Activated B cell treated with CpG ODN at 0.5 μM for 24 hours (primary cell): ENCODE measurements at regions not wholly inside any gene's neighbourhood (a gene's known extent, or its start where the extent isn't known, plus 50 kb on each side); places are given as distances from the start of the nearest gene placed in this dataset.
"Not testable (repeated sequence)": the region's sequence is repeated elsewhere in the genome, so short reads cannot be mapped to it uniquely, and the experiment has no call there.

ENCODE experiments used
- ATAC-seq: fragments of 200-7000 bp; cut with Tn5 transposase; one replicate; pipeline ENCODE4 v1.10.0; 2021; ENCODE audit warnings: low read depth, mild to moderate bottlenecking, moderate library complexity
- CTCF ChIA-PET: fragments of 350-600 bp; sonication (Branson Sonifier 250); formaldehyde crosslinking; loops from one replicate; lab custom pipeline; 2021; ENCODE audit warnings: antibody characterized with exemption; lab: Charles Lee
- POLR2A ChIA-PET: fragments of 350-600 bp; sonication (Branson Sonifier 250); formaldehyde crosslinking; loops from one replicate; lab custom pipeline; 2021; ENCODE audit warnings: antibody characterized with exemption; lab: Charles Lee
- DNase-seq: peaks from one replicate; pipeline ENCODE4 v3.0.0; 2022
- H3K27ac Mint-ChIP-seq: one replicate; pipeline ENCODE4 v1.8.0; 2020; ENCODE audit warnings: mixed read lengths
- H3K27me3 Mint-ChIP-seq: one replicate; pipeline ENCODE4 v1.8.0; 2021; ENCODE audit warnings: mixed read lengths
- H3K36me3 Mint-ChIP-seq: one replicate; pipeline ENCODE4 v1.8.0; 2021; ENCODE audit warnings: low read depth, mixed read lengths
- H3K4me1 Mint-ChIP-seq: one replicate; pipeline ENCODE4 v1.8.0; 2021; ENCODE audit warnings: mixed read lengths
- H3K4me3 Mint-ChIP-seq: one replicate; pipeline ENCODE4 v1.8.0; 2020; ENCODE audit warnings: mild to moderate bottlenecking, mixed read lengths
- H3K9me3 Mint-ChIP-seq: one replicate; pipeline ENCODE4 v1.8.0; 2020; ENCODE audit warnings: mixed read lengths
- CTCF ChIP-seq: fragments of 200-600 bp; IDR thresholded peaks from one replicate; pipeline ENCODE4 v1.8.0; 2022; ENCODE audit warnings: antibody characterized with exemption, mild to moderate bottlenecking
- intact Hi-C: fragments of 100-400 bp; cut with micrococcal nuclease; formaldehyde crosslinking; loops from one replicate; pipeline ENCODE4 v1.15.1; 2024

- Mint-ChIP-seq H3K9me3 (no peaks in the 10 kb centered on the region), H3K27me3 (peaks cover 32% of the 10 kb centered on the region), H3K36me3 (no peaks in the 10 kb centered on the region), H3K4me1 (no peaks in the 10 kb centered on the region), H3K27ac (no peak overlapping the region), H3K4me3 (no peak overlapping the region)
- intact Hi-C loops: no loop called here
- ATAC-seq: no peak
- no peak for DNase-seq
- TF ChIP-seq CTCF: no peak
- ChIA-PET POLR2A (no interaction called here), CTCF (no interaction called here)
Observed at GRCh38 chr6:167227984-167228383, 63.1 kb upstream of the UNC93A start.

- ATAC-seq: no peak
- H3K4me3 Mint-ChIP-seq: no peak overlapping the region
- peaks cover 37% of the 10 kb centered on the region for H3K27me3 Mint-ChIP-seq
- H3K27ac Mint-ChIP-seq: no peak overlapping the region
- intact Hi-C loops: no loop called here
- no peak for DNase-seq
- H3K9me3 Mint-ChIP-seq: no peaks in the 10 kb centered on the region
- no peaks in the 10 kb centered on the region for H3K4me1 Mint-ChIP-seq
- CTCF ChIA-PET: interaction anchor here (0.6 kb wide), 1 partner anchor 29 kb away, joined by 3 read pairs; no protein-coding TSS in a partner anchor
- no peak for TF ChIP-seq CTCF
- POLR2A ChIA-PET: no interaction called here
- no peaks in the 10 kb centered on the region for H3K36me3 Mint-ChIP-seq
Observed at GRCh38 chr6:167229586-167229985, 61.5 kb upstream of the UNC93A start.

GRCh38 chr6:167230288-167230687 is 60.8 kb upstream of the UNC93A start:
- TF ChIP-seq CTCF: no peak
- intact Hi-C loops: no loop called here
- CTCF ChIA-PET: no interaction called here
- no peaks in the 10 kb centered on the region for H3K9me3 Mint-ChIP-seq
- H3K4me3 Mint-ChIP-seq: no peak overlapping the region
- POLR2A ChIA-PET: no interaction called here
- H3K27me3 Mint-ChIP-seq: peaks cover 41% of the 10 kb centered on the region
- DNase-seq: no peak
- H3K27ac Mint-ChIP-seq: no peak overlapping the region
- no peak for ATAC-seq
- no peaks in the 10 kb centered on the region for H3K36me3 Mint-ChIP-seq
- no peaks in the 10 kb centered on the region for H3K4me1 Mint-ChIP-seq

DNA sequence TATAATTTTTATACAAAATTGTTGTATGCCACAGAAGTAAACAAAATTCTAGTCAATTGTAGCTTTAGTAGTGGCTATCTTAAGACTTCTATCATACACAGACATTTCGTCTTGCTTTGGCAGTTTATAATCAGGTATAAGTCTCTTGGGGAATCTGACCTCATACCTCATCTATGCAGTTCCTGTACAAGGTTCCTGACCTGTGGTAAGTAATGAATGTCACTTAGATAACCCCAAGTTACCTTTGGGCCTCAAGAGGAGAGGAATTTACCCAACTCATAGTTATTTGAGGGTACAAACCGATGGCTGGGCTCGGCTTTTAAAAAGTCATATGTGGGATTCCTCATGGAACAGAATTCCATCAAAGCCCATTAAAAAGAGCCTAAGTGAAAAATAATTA is 58.8 kb upstream of the UNC93A start:
- no peak overlapping the region for H3K27ac Mint-ChIP-seq
- intact Hi-C loops: no loop called here
- ChIA-PET POLR2A (no interaction called here), CTCF (interaction anchor here (0.9 kb wide), 1 partner anchor 11 kb away, joined by 3 read pairs; no protein-coding TSS in a partner anchor)
- H3K4me1 Mint-ChIP-seq: no peaks in the 10 kb centered on the region
- no peak for DNase-seq
- no peaks in the 10 kb centered on the region for H3K9me3 Mint-ChIP-seq
- H3K36me3 Mint-ChIP-seq: no peaks in the 10 kb centered on the region
- no peak for TF ChIP-seq CTCF
- H3K27me3 Mint-ChIP-seq: peaks cover 35% of the 10 kb centered on the region
- H3K4me3 Mint-ChIP-seq: no peak overlapping the region
- ATAC-seq: no peak

- Mint-ChIP-seq H3K4me1 (no peaks in the 10 kb centered on the region), H3K4me3 (no peak overlapping the region), H3K27ac (no peak overlapping the region), H3K9me3 (no peaks in the 10 kb centered on the region), H3K27me3 (peaks cover 29% of the 10 kb centered on the region), H3K36me3 (no peaks in the 10 kb centered on the region)
- no peak for ATAC-seq
- ChIA-PET POLR2A (no interaction called here), CTCF (no interaction called here)
- TF ChIP-seq CTCF: no peak
- no peak for DNase-seq
- intact Hi-C loops: no loop called here
Observed at GRCh38 chr6:167233490-167233889, 57.6 kb upstream of the UNC93A start.

GRCh38 chr6:167234576-167234975 is 56.5 kb upstream of the UNC93A start:
- H3K27me3 Mint-ChIP-seq: peaks cover 23% of the 10 kb centered on the region
- H3K36me3 Mint-ChIP-seq, H3K4me1 Mint-ChIP-seq, H3K9me3 Mint-ChIP-seq, CTCF ChIA-PET, DNase-seq, intact Hi-C loops, ATAC-seq, H3K27ac Mint-ChIP-seq, POLR2A ChIA-PET, H3K4me3 Mint-ChIP-seq: not testable (repeated sequence)
